OCI-LY1 (cell line): ENCODE measurements at regions not wholly inside any gene's neighbourhood (a gene's known extent, or its start where the extent isn't known, plus 50 kb on each side); places are given as distances from the start of the nearest gene placed in this dataset.

Source experiments
- H2AFZ ChIP-seq: fragments of 200-600 bp; sonication (generic), shearing (Covaris generic); 2 replicates; pipeline ENCODE4 v1.6.0; 2014; ENCODE audit warnings: antibody characterized with exemption, mild to moderate bottlenecking, low read length
- H3F3A ChIP-seq: fragments of 200-600 bp; sonication (generic), shearing (Covaris generic); 2 replicates; pipeline ENCODE4 v1.6.0; 2014; ENCODE audit warnings: mild to moderate bottlenecking, antibody characterized with exemption, low read length, moderate library complexity; ENCODE audit not compliant: insufficient read depth
- H3K27ac ChIP-seq: fragments of 200-600 bp; sonication (generic); 2 replicates; pipeline ENCODE4 v1.5.1; 2014; ENCODE audit warnings: low read length, mixed run types, mild to moderate bottlenecking, low read depth; ENCODE audit not compliant: poor library complexity, severe bottlenecking
- H3K27me3 ChIP-seq: fragments of 200-600 bp; sonication (generic); 2 replicates; pipeline ENCODE4 v1.6.0; 2014; ENCODE audit warnings: antibody characterized with exemption, mild to moderate bottlenecking, low read length, moderate library complexity; ENCODE audit not compliant: insufficient read depth
- H3K36me3 ChIP-seq: fragments of 200-600 bp; sonication (generic); 2 replicates; pipeline ENCODE4 v1.6.1; 2014; ENCODE audit warnings: mild to moderate bottlenecking, antibody characterized with exemption, low read length, moderate library complexity, mixed read lengths; ENCODE audit not compliant: insufficient read depth
- H3K4me1 ChIP-seq: fragments of 200-600 bp; sonication (generic); 2 replicates; pipeline ENCODE4 v1.5.1; 2014; ENCODE audit warnings: mild to moderate bottlenecking, low read length, moderate library complexity; ENCODE audit not compliant: insufficient read depth, severe bottlenecking
- H3K4me2 ChIP-seq: fragments of 200-600 bp; sonication (generic), shearing (Covaris generic); 2 replicates; pipeline ENCODE4 v1.6.1; 2014; ENCODE audit warnings: low read length
- H3K4me3 ChIP-seq: fragments of 200-600 bp; sonication (generic); 2 replicates; pipeline ENCODE4 v1.5.1; 2014; ENCODE audit warnings: low read length, low read depth, mild to moderate bottlenecking, mixed read lengths; ENCODE audit not compliant: poor library complexity, severe bottlenecking
- H3K79me2 ChIP-seq: fragments of 200-600 bp; shearing (Covaris generic); 2 replicates; pipeline ENCODE4 v1.6.1; 2016; ENCODE audit warnings: mixed run types, low read length, mixed read lengths; ENCODE audit not compliant: insufficient read depth
- H3K9ac ChIP-seq: fragments of 200-600 bp; sonication (generic), shearing (Covaris generic); 2 replicates; pipeline ENCODE4 v1.6.1; 2014; ENCODE audit warnings: mild to moderate bottlenecking, low read length, mixed read lengths
- H3K9me2 ChIP-seq: fragments of 200-600 bp; sonication (generic), shearing (Covaris generic); 2 replicates; pipeline ENCODE4 v1.6.1; 2014; ENCODE audit warnings: low read depth, mild to moderate bottlenecking, low read length, mixed read lengths
- H3K9me3 ChIP-seq: fragments of 200-600 bp; shearing (Covaris generic); 2 replicates; pipeline ENCODE4 v1.6.1; 2014; ENCODE audit warnings: low read length, mixed read lengths
- H4K20me1 ChIP-seq: fragments of 200-600 bp; sonication (generic), shearing (Covaris generic); 2 replicates; pipeline ENCODE4 v1.6.0; 2016; ENCODE audit warnings: mild to moderate bottlenecking, low read length; ENCODE audit not compliant: insufficient read depth
- CTCF ChIP-seq: fragments of 200-600 bp; sonication (generic), shearing (Covaris generic); IDR thresholded peaks from 2 replicates; pipeline ENCODE4 v1.5.1; 2017; ENCODE audit warnings: mild to moderate bottlenecking, antibody characterized with exemption, low read length, moderate library complexity, mixed read lengths
- EZH2 ChIP-seq: fragments of 200-600 bp; sonication (generic), shearing (Covaris generic); IDR thresholded peaks from 2 replicates; pipeline ENCODE4 v1.8.0; 2017; ENCODE audit warnings: borderline replicate concordance, mixed run types, mild to moderate bottlenecking, antibody characterized with exemption, low read length, moderate library complexity, mixed read lengths

- Histone ChIP-seq H4K20me1 (no peaks in the 10 kb centered on the region), H3F3A (no peaks in the 10 kb centered on the region), H2AFZ (no peak overlapping the region), H3K27me3 (peaks cover 4% of the 10 kb centered on the region; the same call in 1 of the 2 replicates), H3K9me2 (no peaks in the 10 kb centered on the region), H3K4me2 (no peak overlapping the region), H3K9ac (no peak overlapping the region), H3K36me3 (no peaks in the 10 kb centered on the region), H3K79me2 (no peaks in the 10 kb centered on the region), H3K9me3 (no peaks in the 10 kb centered on the region), H3K4me1 (no peaks in the 10 kb centered on the region), H3K4me3 (no peak overlapping the region), H3K27ac (no peak overlapping the region)
- TF ChIP-seq EZH2, result no peak
- no peak for TF ChIP-seq CTCF
Observed at GRCh38 chr18:78816114-78816513, 163.5 kb upstream of the SALL3 start.

- Histone ChIP-seq H3K27ac (no peak overlapping the region), H3K4me2 (no peak overlapping the region), H3K27me3 (peaks cover 4% of the 10 kb centered on the region; the same call in 1 of the 2 replicates), H3K9me3 (no peaks in the 10 kb centered on the region), H3K79me2 (no peaks in the 10 kb centered on the region), H3F3A (no peaks in the 10 kb centered on the region), H3K4me3 (no peak overlapping the region), H2AFZ (no peak overlapping the region), H3K4me1 (no peaks in the 10 kb centered on the region), H4K20me1 (no peaks in the 10 kb centered on the region), H3K9me2 (no peaks in the 10 kb centered on the region), H3K9ac (no peak overlapping the region), H3K36me3 (no peaks in the 10 kb centered on the region)
- TF ChIP-seq CTCF, result no peak
- no peak for TF ChIP-seq EZH2
Observed at GRCh38 chr18:78816916-78817315, 162.7 kb upstream of the SALL3 start.

- H3K9me2 ChIP-seq, result no peaks in the 10 kb centered on the region
- TF ChIP-seq EZH2 (no peak), CTCF (no peak)
- H4K20me1 ChIP-seq, result no peaks in the 10 kb centered on the region
- H3K4me3 ChIP-seq, result no peak overlapping the region
- no peaks in the 10 kb centered on the region for H3K79me2 ChIP-seq
- no peak overlapping the region for H3K4me2 ChIP-seq
- H2AFZ ChIP-seq, result no peak overlapping the region
- H3K27me3 ChIP-seq, result peaks cover 4% of the 10 kb centered on the region; the same call in 1 of the 2 replicates
- no peaks in the 10 kb centered on the region for H3F3A ChIP-seq
- no peaks in the 10 kb centered on the region for H3K36me3 ChIP-seq
- no peak overlapping the region for H3K9ac ChIP-seq
- H3K4me1 ChIP-seq, result no peaks in the 10 kb centered on the region
- H3K9me3 ChIP-seq, result no peaks in the 10 kb centered on the region
- no peak overlapping the region for H3K27ac ChIP-seq
Observed at GRCh38 chr18:78818495-78818894, 161.1 kb upstream of the SALL3 start.
